ENCODE measurements at regions not wholly inside any gene's neighbourhood (a gene's known extent, or its start where the extent isn't known, plus 50 kb on each side); places are given as distances from the start of the nearest gene placed in this dataset.

DNA sequence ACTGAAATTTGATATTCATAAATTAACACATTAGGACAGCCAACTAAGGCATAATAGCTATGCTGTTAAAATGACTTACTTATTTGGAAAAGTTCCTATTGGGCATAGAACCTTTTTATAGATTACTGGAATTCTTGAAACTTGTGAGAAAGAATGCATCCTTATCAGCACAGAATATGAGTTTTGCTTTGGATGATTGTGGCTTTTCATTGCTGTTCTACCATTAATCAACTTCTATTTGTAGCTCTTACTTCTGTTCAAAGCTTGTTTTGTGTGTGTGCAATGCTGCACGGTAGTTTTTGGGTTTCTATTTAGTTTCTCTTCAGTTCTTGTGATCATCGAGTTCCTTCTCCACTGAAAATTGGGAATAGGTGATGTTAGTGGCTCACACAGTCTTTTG lies 152.4 kb upstream of the PELI2 start:
- TF ChIP-seq, protein P1, sequence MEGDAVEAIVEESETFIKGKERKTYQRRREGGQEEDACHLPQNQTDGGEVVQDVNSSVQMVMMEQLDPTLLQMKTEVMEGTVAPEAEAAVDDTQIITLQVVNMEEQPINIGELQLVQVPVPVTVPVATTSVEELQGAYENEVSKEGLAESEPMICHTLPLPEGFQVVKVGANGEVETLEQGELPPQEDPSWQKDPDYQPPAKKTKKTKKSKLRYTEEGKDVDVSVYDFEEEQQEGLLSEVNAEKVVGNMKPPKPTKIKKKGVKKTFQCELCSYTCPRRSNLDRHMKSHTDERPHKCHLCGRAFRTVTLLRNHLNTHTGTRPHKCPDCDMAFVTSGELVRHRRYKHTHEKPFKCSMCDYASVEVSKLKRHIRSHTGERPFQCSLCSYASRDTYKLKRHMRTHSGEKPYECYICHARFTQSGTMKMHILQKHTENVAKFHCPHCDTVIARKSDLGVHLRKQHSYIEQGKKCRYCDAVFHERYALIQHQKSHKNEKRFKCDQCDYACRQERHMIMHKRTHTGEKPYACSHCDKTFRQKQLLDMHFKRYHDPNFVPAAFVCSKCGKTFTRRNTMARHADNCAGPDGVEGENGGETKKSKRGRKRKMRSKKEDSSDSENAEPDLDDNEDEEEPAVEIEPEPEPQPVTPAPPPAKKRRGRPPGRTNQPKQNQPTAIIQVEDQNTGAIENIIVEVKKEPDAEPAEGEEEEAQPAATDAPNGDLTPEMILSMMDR (IDR thresholded peaks at IDR 0.05), result no peak
- TF ChIP-seq EP300 (IDR thresholded peaks at IDR 0.05; ENCODE audit: low read depth), result no peak
